Right lobe of liver (tissue), 6 donors: ENCODE measurements at regions not wholly inside any gene's neighbourhood (a gene's known extent, or its start where the extent isn't known, plus 50 kb on each side); places are given as distances from the start of the nearest gene placed in this dataset.
"Not testable (repeated sequence)": the region's sequence is repeated elsewhere in the genome, so short reads cannot be mapped to it uniquely, and the experiment has no call there.

Source experiments
- ATAC-seq, 4 donors: fragments of 200-7000 bp; cut with Tn5 transposase; one replicate each; pipeline ENCODE4 v1.9.1; 2020; ENCODE audit warnings: mild to moderate bottlenecking in 4 of 4, moderate library complexity in 4 of 4
- DNase-seq, 3 donors: peaks; one replicate each; pipeline ENCODE4 v3.0.0-alpha.2; 2020
- H3K27ac ChIP-seq, 3 donors: fragments of 200-600 bp; one replicate each; pipeline ENCODE4 v1.8.0; 2022
- H3K27me3 ChIP-seq, 2 donors: fragments of 200-600 bp; one replicate each; pipeline ENCODE4 v1.8.0; 2022
- H3K36me3 ChIP-seq, 4 donors: fragments of 200-600 bp; sonication (generic) in 1 of 4; one replicate each; pipeline versions ENCODE4 v1.5.1 to v1.8.0; 2017 to 2022; ENCODE audit warnings: control low read depth in 1 of 4
- H3K4me1 ChIP-seq, 4 donors: fragments of 200-600 bp; sonication (generic) in 1 of 4; one replicate each; pipeline versions ENCODE4 v1.5.1 to v1.8.0; 2017 to 2022; ENCODE audit warnings: control low read depth in 1 of 4
- H3K4me3 ChIP-seq, 3 donors: fragments of 200-600 bp; one replicate each; pipeline ENCODE4 v1.8.0; 2022
- H3K9me3 ChIP-seq, 4 donors: fragments of 200-600 bp; sonication (generic) in 1 of 4; one replicate each; pipeline versions ENCODE4 v1.5.1 to v1.8.0; 2017 to 2022; ENCODE audit warnings: control low read depth in 1 of 4
- POLR2A ChIP-seq: fragments of 450-650 bp; IDR thresholded peaks from one replicate; pipeline ENCODE4 v1.6.1; 2017; ENCODE audit warnings: antibody characterized with exemption, mild to moderate bottlenecking
- WGBS: methylation state at CpG from one replicate; pipeline ENCODE4 v1.1.6; 2018; ENCODE audit warnings: low coverage, low lambda C conversion rate; ENCODE audit not compliant: insufficient coverage; ENCODE audit errors: missing lambda C conversion rate; 5-methylcytosine and 5-hydroxymethylcytosine counted together
- intact Hi-C, 2 donors: fragments of 100-400 bp; cut with DNase I; formaldehyde crosslinking; loops; one replicate each; pipeline versions ENCODE4 v1.11.2 to v1.14.1; 2022
- TF ChIP-seq, protein P1 (sequence below), 4 donors: fragments of 200-600 bp in 3 of 4; fragments of 450-650 bp in 1 of 4; IDR thresholded peaks; one replicate each; pipeline versions ENCODE4 v1.5.1 to v1.8.0; 2016 to 2022; ENCODE audit warnings: antibody characterized with exemption in 4 of 4, mild to moderate bottlenecking in 2 of 4
- donor health status: DM: no; HTN: yes; CAD: no.
- donor health status: DM: no; HTN: no; CAD: no.
- donor health status: DM: no; HTN: no; CAD: no.
- donor health status: DM: no; HTN: yes; CAD: no.
- donor health status: DM: no; HTN: yes; CAD: no.

DNA sequence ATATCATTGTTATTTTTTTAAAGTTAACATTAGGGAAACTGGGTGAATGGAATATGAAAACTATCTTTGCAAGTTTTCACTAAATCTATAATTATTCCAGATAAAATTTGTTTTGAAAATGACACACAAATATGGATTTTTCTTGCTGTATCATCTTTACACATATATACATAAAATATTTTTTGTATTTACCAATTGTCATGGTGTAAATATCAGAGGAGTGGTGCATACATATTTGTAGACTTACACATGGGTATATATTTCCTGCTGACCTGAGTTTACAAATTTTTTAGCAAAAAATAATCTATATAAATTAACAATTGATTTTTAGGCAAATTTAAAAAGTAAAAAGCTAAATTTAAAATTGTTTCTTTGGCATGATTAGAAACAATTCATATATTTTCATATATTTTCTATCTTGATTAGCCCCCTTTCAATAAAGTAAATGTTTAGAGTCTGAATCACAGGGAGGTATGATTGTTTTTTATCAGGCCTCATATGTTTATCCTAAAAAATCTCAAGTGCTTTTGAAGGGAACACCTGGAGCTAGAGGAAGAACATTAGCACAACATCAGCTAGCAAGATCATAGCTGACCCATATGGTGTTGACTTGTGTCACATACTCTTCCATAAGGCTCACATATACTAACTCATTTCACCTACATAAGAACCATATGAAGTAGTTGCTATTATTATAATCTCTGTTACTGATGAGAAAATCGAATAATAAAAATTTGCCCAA is 671.8 kb upstream of the GJE1 start:
- Histone ChIP-seq H3K27me3 (no peaks in the 10 kb centered on the region), H3K4me3 (no peak overlapping the region), H3K4me1 (no peaks in the 10 kb centered on the region), H3K27ac (no peak overlapping the region), H3K9me3 (no peaks in the 10 kb centered on the region), H3K36me3 (no peaks in the 10 kb centered on the region)
- no peak for DNase-seq
- ATAC-seq = no peak
- intact Hi-C loops = no loop called here
- 75% methylated on average over 1 of the region's 1 CpG for WGBS
- TF ChIP-seq, protein P1, sequence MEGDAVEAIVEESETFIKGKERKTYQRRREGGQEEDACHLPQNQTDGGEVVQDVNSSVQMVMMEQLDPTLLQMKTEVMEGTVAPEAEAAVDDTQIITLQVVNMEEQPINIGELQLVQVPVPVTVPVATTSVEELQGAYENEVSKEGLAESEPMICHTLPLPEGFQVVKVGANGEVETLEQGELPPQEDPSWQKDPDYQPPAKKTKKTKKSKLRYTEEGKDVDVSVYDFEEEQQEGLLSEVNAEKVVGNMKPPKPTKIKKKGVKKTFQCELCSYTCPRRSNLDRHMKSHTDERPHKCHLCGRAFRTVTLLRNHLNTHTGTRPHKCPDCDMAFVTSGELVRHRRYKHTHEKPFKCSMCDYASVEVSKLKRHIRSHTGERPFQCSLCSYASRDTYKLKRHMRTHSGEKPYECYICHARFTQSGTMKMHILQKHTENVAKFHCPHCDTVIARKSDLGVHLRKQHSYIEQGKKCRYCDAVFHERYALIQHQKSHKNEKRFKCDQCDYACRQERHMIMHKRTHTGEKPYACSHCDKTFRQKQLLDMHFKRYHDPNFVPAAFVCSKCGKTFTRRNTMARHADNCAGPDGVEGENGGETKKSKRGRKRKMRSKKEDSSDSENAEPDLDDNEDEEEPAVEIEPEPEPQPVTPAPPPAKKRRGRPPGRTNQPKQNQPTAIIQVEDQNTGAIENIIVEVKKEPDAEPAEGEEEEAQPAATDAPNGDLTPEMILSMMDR (IDR thresholded peaks at IDR 0.05) = no peak
- TF ChIP-seq POLR2A = no peak

DNA sequence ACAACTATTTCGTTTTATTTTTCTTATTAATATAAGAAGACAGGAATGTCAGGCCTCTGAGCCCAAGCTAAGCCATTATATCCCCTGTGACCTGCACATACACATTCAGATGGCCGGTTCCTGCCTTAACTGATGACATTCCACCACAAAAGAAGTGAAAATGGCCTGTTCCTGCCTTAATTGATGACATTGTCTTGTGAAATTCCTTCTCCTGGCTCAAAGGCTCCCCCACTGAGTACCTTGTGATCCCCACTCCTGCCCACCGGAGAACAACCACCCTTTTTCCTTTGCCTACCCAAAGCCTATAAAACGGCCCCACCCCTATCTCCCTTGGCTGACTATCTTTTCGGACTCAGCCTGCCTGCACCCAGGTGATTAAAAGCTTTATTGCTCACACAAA is 672.5 kb upstream of the GJE1 start:
- H3K27me3 ChIP-seq, DNase-seq, H3K9me3 ChIP-seq, H3K4me3 ChIP-seq, H3K27ac ChIP-seq, ATAC-seq, H3K4me1 ChIP-seq, intact Hi-C loops, H3K36me3 ChIP-seq: not testable (repeated sequence)
- 77% methylated on average over 5 of the region's 5 CpGs for WGBS

DNA sequence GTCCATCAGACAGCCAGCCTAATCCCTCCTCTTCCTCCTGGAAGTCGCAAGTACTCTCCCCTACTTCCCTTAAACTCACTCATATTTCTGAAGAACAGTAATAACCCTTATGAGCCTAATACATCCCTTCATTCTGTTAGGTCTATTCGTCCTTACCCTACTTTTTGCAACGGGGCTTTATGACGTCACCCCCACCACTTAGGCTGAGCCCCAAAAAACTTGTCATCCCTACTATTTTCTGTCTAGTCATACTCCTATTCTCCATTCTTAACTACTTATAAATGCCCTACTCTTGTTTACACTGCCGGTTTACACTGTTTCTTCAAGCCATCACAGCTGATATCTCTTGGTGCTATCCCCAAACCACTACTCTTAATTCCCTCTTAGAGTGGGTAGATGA is 674.7 kb upstream of the GJE1 start:
- H3K4me3 ChIP-seq, H3K27me3 ChIP-seq, H3K27ac ChIP-seq, H3K9me3 ChIP-seq, DNase-seq, ATAC-seq, H3K4me1 ChIP-seq, intact Hi-C loops, H3K36me3 ChIP-seq: not testable (repeated sequence)
- 82% methylated on average over 5 of the region's 5 CpGs for WGBS

DNA sequence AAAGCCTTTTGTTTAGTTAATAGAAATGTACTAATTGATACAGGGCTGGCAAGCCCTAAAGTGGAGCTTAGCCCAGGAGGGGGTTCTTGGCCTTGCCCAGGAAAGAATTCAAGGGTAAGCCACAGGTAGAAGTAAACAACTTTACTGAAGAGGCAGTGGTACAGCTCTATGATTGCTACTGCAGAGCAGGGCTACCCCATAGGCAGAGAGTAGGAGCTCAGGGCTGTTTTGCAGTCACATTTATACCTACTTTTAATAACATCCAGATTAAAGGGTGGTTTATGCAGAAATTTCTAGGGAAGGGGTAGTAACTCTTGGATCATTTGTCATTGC is 680.4 kb upstream of the GJE1 start:
- intact Hi-C loops = no loop called here
- TF ChIP-seq, protein P1 (IDR thresholded peaks at IDR 0.05) = no peak
- no peak for TF ChIP-seq POLR2A
- no peaks in the 10 kb centered on the region for H3K4me1 ChIP-seq
- ATAC-seq (no peak), DNase-seq (no peak)
- H3K4me3 ChIP-seq = no peak overlapping the region
- no peaks in the 10 kb centered on the region for H3K36me3 ChIP-seq
- no peaks in the 10 kb centered on the region for H3K9me3 ChIP-seq
- no peak overlapping the region for H3K27ac ChIP-seq
- H3K27me3 ChIP-seq = no peaks in the 10 kb centered on the region

DNA sequence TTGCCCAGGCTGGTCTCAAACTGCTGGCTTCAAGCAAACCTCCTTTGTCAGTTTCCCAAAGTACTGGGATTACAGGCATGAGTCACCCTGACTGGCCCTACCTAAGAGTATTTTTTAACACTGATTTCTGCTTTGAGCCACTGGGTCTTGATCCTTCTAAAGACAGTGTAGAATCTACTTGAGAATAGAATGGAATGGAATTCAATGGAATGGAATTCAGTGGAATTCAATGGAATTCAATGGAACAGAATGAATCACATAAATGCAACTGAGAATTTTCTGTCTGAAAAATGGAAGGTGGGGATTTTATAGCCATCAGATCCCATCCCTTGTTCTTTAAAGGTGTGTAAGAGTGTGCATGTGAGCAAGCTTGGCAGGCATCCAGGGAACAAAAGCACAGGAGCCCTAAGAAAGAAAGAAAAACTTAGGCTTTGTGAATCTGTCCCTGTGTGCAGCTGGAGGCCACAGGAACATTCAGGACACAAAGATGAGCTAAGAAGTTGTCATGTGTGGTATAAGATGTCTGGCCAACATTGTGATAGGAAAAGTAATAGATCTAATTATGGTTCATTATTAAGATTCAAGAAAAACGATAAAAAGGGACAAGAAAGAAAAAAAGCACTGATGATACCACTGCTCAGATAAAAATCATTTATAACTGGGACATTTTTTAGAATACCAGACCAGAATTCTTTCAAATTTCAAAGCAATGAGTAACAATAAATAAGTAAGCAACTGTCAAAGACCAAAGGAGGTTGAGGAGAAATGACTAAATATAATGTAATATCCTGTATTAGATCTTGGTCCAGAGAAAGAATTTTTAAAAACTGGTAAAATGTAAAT is 681.0 kb upstream of the GJE1 start:
- H3K9me3 ChIP-seq = no peaks in the 10 kb centered on the region
- DNase-seq = no peak
- H3K4me1 ChIP-seq = no peaks in the 10 kb centered on the region
- WGBS = 38% methylated on average over 1 of the region's 1 CpG
- intact Hi-C loops = no loop called here
- no peak for ATAC-seq
- no peaks in the 10 kb centered on the region for H3K36me3 ChIP-seq
- TF ChIP-seq POLR2A = no peak
- TF ChIP-seq, protein P1 (IDR thresholded peaks at IDR 0.05) = no peak
- no peak overlapping the region for H3K4me3 ChIP-seq
- no peaks in the 10 kb centered on the region for H3K27me3 ChIP-seq
- H3K27ac ChIP-seq = no peak overlapping the region
